ENCODE measurements at regions not wholly inside any gene's neighbourhood (a gene's known extent, or its start where the extent isn't known, plus 50 kb on each side); places are given as distances from the start of the nearest gene placed in this dataset.
"Not testable (repeated sequence)": the region's sequence is repeated elsewhere in the genome, so short reads cannot be mapped to it uniquely, and the experiment has no call there.

DNA sequence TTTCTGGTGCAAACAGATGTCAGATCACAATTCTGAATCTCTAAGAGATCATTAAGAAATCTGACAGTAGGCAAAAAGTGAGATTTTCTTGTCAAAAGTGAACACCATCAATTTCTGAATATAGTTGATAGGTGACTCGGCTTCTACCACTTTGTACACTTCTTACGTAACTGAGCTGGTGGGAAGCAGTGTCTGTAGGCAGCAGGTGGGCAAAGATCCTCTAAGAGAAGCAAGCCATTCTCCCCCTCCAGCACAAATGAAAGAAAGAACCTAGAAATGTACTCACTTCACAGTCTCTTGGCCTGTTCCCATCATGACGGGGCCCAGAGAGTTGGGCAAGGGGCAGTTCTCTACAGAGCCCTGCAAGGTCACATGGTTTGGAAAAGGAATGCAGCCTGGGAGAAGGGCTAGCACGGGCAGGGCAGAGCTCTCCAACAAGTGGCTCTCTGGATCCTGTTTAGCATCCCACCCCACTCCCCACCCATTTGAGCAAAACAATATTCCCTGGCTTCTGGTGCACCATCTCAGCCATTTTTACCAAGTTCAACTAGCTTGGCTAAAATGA is 412.6 kb downstream of the LTN1 start:
- DNase-seq = no peak

- DNase-seq = no peak
Measured at GRCh38 chr21:28568692-28569091, 424.0 kb downstream of the LTN1 start.

DNA sequence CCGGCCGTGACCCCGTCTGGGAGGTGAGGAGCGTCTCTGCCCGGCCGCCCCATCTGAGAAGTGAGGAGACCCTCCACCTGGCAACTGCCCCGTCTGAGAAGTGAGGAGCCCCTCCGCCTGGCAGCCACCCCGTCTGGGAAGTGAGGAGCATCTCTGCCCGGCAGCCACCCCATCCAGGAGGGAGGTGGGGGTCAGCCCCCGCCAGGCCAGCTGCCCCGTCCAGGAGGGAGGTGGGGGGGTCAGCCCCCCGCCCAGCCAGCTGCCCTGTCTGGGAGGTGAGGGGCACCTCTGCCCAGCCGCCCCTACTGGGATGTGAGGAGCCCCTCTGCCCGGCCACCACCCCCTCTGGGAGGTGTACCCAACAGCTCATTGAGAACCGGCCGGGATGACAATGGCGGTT is 428.7 kb downstream of the LTN1 start:
- DNase-seq = not testable (repeated sequence)

DNA sequence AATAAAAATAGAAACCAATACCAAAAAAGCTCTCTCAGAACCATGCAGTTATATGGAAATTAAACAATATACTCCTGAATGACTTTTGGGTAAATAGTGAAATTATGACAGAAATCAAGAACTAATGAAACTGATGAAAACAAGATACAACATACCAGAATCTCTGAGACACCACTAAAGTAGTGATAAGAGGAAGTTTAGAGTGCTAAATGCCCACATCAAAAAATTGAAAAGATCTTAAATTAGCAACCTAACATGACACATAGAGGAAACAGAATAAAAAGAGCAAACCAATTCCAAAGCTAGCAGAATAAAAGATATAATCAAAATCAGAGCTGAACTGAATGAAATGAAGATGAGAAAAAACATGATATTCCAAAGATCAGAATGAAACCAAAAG is 430.9 kb downstream of the LTN1 start:
- DNase-seq = no peak

- DNase-seq = no peak
Measured at GRCh38 chr21:28554660-28555475, 437.8 kb downstream of the LTN1 start.

DNA sequence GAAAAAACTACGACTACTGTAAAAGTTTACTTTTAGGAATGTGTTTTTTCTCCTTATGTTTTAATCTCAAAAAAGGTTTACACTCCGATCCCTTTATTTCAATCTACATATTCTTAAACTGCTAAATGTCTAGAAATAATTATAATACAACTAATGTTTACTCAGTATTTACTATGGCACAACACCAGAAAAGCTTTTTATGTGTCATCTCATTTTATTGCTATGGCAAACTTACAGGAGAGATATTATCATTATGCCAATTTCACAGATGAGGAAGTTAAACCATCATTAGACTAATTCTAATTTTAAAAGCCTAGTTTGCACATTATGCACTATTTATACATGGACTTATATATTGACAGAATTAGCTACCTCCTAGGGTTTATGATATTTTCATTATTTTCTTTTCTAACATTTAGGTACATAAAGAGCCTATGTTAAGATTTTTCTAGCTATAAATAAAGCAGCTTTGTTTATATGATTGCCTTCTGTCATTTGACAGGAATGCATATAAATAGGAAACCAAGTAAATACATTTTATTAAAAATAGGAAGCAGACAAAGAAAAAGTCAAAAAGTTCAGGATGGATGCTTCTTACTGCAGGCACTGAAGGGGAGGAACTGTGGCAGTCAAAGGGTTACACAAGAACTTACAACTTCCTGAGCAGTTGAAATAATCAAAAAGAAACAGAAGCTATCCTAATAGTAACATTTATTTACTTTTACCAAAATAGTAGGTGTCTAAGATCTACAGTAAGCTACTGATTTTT is 442.4 kb downstream of the LTN1 start:
- DNase-seq = no peak

DNA sequence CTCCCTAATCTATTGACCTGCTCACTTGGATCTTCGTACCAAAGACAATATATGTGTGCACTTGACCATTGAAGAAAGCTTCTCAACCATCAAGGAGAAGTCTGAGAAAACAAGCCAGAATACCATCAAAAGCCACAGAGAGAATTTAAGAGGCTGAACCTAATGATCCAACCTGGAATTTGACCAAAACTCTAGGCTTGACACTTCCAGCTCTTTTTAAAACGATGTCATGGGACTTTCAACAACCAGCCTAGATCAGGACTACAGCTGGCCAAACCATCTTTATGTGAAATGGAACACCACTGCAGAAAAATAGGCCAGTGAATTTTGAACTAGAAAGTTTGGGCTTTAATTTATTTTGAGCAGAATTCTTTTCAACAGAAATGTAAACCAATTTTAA is 444.4 kb downstream of the LTN1 start:
- DNase-seq = no peak

DNA sequence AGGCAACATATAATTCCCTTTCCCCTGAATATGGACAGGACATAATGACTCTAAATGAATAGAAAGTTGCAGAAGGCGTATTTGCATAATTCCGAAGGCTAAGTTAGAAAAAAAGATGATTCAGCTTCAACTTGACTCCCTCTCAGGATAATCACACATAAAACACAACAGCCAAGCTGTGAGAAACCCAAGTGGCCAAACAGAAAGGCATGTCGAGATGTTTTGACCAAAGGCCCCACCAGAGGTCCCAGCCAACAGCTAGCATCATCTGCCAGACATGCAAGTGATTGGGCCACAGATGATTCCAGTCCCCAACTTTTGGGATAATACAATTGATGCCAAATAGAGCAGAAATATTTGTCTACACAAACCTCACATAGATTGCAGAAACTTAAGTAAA is 444.9 kb downstream of the LTN1 start:
- DNase-seq = no peak

- DNase-seq = no peak
Measured at GRCh38 chr21:28543975-28544374, 448.7 kb downstream of the LTN1 start.

- no peak for DNase-seq
Measured at GRCh38 chr21:28541371-28542112, 451.1 kb downstream of the LTN1 start.

GRCh38 chr21:28540514-28540913 is 452.2 kb downstream of the LTN1 start:
- no peak for DNase-seq

GRCh38 chr21:28539623-28539988 is 453.1 kb downstream of the LTN1 start:
- DNase-seq = no peak

DNA sequence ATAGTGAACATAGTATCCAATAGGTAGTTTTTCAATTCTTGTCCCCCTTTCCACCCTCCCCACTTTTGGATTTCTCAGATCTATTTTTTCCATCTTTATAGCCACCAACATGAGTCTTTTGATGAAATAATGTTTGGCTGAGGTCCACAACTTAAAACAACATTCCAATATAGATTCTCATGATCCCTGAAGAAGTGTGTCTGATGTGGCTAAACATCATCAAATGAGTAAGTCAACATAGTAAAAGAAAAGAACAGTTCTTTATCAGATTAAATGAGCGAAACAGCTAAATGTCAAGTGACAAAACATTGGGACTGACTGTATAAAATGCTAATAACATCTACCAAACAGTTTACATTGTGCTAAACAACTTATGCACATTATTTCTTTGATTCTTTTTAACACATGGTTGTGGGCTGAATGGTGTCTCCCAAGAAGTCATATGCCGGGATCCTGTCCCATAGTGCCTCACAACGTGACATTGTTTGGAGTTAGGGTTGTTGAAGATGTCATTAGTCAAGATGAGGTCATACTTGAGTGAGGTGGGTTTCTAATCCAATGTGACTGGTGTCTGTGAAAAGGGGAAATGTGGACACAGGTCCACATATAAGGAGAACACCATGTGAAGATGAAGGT is 453.6 kb downstream of the LTN1 start:
- no peak for DNase-seq

GRCh38 chr21:28537371-28538079 is 455.2 kb downstream of the LTN1 start:
- DNase-seq = no peak

GRCh38 chr21:28532446-28532845 is 460.2 kb downstream of the LTN1 start:
- DNase-seq = no peak

DNA sequence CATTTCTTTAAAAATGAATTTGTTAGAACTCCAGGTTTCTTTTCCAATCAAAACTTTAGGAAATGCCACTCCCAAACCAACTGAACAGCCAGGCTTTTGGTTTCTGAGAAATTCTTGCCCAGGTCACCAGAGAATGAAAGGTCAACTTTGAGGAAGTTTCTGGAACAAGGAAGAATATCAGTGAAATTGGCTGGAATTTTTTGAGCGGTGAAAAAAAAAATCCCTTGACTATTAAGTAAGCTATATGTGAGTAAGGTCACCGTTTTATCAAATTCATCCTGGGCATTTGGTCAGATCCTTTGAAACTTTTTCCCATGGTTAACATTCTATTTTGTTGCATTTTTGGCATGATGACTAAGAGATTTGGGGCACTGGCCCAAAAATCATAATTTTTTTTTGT is 469.3 kb downstream of the LTN1 start:
- DNase-seq = no peak

DNA sequence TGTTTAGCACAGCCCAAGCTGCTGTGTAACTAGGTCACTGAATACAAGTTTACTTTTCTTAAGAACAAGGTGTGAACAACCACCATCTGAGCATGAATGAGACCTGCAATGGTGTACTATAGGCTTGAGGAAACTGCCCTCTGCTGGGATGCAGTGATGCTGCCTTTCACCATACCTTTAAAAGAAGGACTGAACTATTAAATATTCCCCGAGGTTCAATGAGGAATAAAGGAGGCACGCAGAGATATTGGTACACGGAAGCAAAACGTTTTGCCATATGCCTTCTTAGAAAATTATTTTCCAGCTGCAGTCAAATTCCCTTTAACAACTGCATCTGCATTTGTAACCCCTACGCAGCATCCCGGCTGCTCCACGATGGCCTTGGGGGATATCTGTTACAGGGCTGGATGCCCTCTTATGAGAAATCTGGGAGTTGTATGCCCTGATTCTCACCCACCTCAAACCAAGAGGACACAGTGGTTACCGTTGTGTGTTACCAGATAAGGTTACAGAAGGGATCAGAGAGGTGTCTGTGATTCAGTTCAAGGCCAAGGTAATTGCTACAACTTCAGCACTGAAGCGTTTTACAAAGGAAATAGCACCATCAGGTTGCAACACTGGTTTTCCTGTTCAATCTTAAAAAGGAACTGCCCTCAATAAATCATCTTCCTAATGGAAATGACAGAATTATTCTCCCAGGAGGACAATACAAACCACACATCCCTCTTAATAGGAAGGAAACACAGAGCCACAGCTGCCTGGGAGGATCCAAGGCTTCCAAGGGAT is 470.5 kb downstream of the LTN1 start:
- peak; percentile 68 for DNase-seq

GRCh38 chr21:28518630-28519029 is 474.0 kb downstream of the LTN1 start:
- DNase-seq = no peak

- no peak for DNase-seq
Measured at GRCh38 chr21:28516991-28517592, 475.6 kb downstream of the LTN1 start.

DNA sequence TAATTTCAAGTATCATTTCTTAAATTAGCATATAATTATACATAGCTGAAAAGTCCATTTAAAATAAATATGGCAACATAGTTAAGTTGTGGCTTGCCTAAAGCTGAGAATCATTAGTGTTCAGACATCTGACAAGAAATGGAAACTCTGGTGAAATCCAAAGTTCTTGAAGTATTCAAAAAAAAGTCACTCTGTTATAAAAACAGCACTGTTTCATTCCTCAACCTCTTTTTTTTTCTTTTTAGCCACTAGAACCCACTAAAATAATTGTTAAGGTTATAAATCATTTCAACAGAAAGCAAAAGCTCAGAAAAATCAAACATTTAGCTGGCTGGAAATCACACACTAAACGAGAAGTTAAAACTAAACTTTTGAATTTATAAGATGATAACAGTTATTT is 476.7 kb downstream of the LTN1 start:
- DNase-seq = no peak

GRCh38 chr21:28513428-28513827 is 479.2 kb downstream of the LTN1 start:
- DNase-seq = no peak
